ENCODE measurements at regions not wholly inside any gene's neighbourhood (a gene's known extent, or its start where the extent isn't known, plus 50 kb on each side); places are given as distances from the start of the nearest gene placed in this dataset.

DNA sequence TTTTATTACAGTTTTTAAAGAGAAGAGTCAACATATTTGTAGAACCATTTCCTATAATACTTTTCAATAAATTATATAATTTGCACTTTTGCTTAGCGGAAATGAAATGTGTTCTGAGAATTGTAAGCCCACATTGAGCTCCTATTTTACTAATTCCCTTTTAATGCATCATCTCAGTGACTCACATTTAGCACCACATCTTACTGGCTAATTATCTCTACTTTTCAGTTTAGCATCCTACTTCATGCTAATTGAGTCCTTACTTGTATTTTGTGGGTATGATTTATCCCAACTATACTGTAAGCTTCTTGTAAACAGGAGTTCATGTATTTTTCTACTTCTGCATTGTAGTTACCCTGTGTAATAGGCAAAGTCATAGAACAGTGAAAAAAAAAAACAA is 67.5 kb downstream of the TMX1 start:
- POLR2A ChIA-PET: no interaction called here
- ATAC-seq (replicated peaks in 1 of 4) (no peak), DNase-seq (no peak)
- H3K9me3 Mint-ChIP-seq: no peaks in the 10 kb centered on the region
- WGBS (ENCODE audit: insufficient coverage): no CpG with 5 or more reads among the region's 1 CpG
- no peaks in the 10 kb centered on the region for H3K4me1 Mint-ChIP-seq
- no peaks in the 10 kb centered on the region for H3K36me3 ChIP-seq (ENCODE audit: control insufficient read depth in 2 of 2, extremely low read depth in 1 of 2, insufficient read depth in 1 of 2, low read length in 1 of 2)
- CTCF ChIA-PET: no interaction called here
- no peaks in the 10 kb centered on the region for H3K4me1 ChIP-seq (ENCODE audit: control insufficient read depth in 1 of 2, extremely low read depth in 1 of 2, insufficient read depth in 2 of 2, low read length in 2 of 2)
- H3K27me3 Mint-ChIP-seq: peaks cover 0 to 3% of the 10 kb centered on the region in 2 donors
- H3K27ac ChIP-seq (ENCODE audit: low read length): no peak overlapping the region
- H3K9me3 ChIP-seq: no peaks in the 10 kb centered on the region
- no peaks in the 10 kb centered on the region for H3K36me3 Mint-ChIP-seq
- no peak overlapping the region for H3K4me3 ChIP-seq (ENCODE audit: control insufficient read depth in 1 of 2, extremely low read depth in 1 of 2, low read length in 1 of 2)
- H3K27ac Mint-ChIP-seq: no peak overlapping the region
- H3K4me3 Mint-ChIP-seq: no peak overlapping the region
- H3K27me3 ChIP-seq (replicated peaks in 1 of 2; ENCODE audit: control insufficient read depth in 2 of 2, extremely low read depth in 1 of 2, insufficient read depth in 2 of 2, low read length in 1 of 2): no peaks in the 10 kb centered on the region

DNA sequence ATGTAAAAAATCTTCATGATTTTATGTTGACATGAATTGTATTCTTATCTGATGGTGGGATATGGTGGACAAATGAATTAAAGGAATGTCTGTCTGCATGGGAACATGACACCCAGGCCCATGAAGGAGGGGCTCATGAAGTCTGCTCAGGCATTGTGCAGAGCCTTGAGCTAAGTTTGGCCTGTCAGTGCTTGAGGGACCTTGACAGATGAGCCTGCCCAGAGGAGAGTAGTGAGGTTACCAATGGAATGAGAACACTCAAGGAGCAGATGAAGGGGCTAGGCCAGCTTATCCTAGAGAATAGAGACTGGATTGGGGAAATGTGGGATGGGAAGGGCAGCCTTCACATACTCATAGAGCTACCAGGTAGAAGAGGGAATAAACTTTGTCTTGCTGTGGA is 68.8 kb downstream of the TMX1 start:
- DNase-seq: no peak
- no peak overlapping the region for H3K27ac Mint-ChIP-seq
- H3K4me1 Mint-ChIP-seq: no peaks in the 10 kb centered on the region
- Histone ChIP-seq H3K36me3 (ENCODE audit: control insufficient read depth in 2 of 2, extremely low read depth in 1 of 2, insufficient read depth in 1 of 2, low read length in 1 of 2) (no peaks in the 10 kb centered on the region), H3K4me1 (ENCODE audit: control insufficient read depth in 1 of 2, extremely low read depth in 1 of 2, insufficient read depth in 2 of 2, low read length in 2 of 2) (no peaks in the 10 kb centered on the region), H3K4me3 (ENCODE audit: control insufficient read depth in 1 of 2, extremely low read depth in 1 of 2, low read length in 1 of 2) (no peak overlapping the region), H3K9me3 (no peaks in the 10 kb centered on the region), H3K27me3 (replicated peaks in 1 of 2; ENCODE audit: control insufficient read depth in 2 of 2, extremely low read depth in 1 of 2, insufficient read depth in 2 of 2, low read length in 1 of 2) (no peaks in the 10 kb centered on the region), H3K27ac (ENCODE audit: low read length) (no peak overlapping the region)
- CTCF ChIA-PET: no interaction called here
- no peaks in the 10 kb centered on the region for H3K9me3 Mint-ChIP-seq
- no peak overlapping the region for H3K4me3 Mint-ChIP-seq
- no peak for ATAC-seq (replicated peaks in 1 of 4)
- peaks cover 0 to 3% of the 10 kb centered on the region in 2 donors for H3K27me3 Mint-ChIP-seq
- POLR2A ChIA-PET: no interaction called here
- H3K36me3 Mint-ChIP-seq: no peaks in the 10 kb centered on the region

DNA sequence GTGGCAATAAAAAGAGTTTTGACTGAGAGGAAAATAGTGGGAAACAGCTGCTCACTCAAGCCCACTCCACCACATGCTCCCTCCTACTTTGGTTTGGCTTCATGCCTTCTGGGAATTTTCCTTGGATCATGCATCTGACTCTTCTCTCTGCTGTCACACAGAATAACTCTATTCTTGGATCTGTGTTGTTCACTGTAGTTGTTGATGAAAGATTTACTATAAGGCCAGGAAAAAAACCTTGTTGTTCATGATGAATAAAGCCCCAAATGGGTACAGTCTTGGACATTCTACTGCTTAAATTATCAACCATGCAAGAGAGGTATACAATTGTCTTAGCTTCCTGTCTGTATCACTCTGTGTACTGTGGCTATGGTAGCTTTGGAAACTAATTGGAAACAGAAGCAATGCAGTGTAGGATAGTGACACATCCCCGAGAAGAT is 70.5 kb downstream of the TMX1 start:
- Histone ChIP-seq H3K4me3 (ENCODE audit: control insufficient read depth in 1 of 2, extremely low read depth in 1 of 2, low read length in 1 of 2) (no peak overlapping the region), H3K9me3 (no peaks in the 10 kb centered on the region), H3K27ac (ENCODE audit: low read length) (no peak overlapping the region), H3K4me1 (ENCODE audit: control insufficient read depth in 1 of 2, extremely low read depth in 1 of 2, insufficient read depth in 2 of 2, low read length in 2 of 2) (no peaks in the 10 kb centered on the region), H3K36me3 (ENCODE audit: control insufficient read depth in 2 of 2, extremely low read depth in 1 of 2, insufficient read depth in 1 of 2, low read length in 1 of 2) (no peaks in the 10 kb centered on the region), H3K27me3 (replicated peaks in 1 of 2; ENCODE audit: control insufficient read depth in 2 of 2, extremely low read depth in 1 of 2, insufficient read depth in 2 of 2, low read length in 1 of 2) (no peaks in the 10 kb centered on the region)
- Mint-ChIP-seq H3K27me3 (peaks cover 0 to 3% of the 10 kb centered on the region in 2 donors), H3K4me3 (no peak overlapping the region), H3K27ac (no peak overlapping the region), H3K4me1 (no peaks in the 10 kb centered on the region), H3K36me3 (no peaks in the 10 kb centered on the region), H3K9me3 (no peaks in the 10 kb centered on the region)
- no CpG with 5 or more reads among the region's 1 CpG for WGBS (ENCODE audit: insufficient coverage)
- DNase-seq: no peak
- CTCF ChIA-PET: no interaction called here
- ATAC-seq (replicated peaks in 1 of 4): no peak
- POLR2A ChIA-PET: no interaction called here

DNA sequence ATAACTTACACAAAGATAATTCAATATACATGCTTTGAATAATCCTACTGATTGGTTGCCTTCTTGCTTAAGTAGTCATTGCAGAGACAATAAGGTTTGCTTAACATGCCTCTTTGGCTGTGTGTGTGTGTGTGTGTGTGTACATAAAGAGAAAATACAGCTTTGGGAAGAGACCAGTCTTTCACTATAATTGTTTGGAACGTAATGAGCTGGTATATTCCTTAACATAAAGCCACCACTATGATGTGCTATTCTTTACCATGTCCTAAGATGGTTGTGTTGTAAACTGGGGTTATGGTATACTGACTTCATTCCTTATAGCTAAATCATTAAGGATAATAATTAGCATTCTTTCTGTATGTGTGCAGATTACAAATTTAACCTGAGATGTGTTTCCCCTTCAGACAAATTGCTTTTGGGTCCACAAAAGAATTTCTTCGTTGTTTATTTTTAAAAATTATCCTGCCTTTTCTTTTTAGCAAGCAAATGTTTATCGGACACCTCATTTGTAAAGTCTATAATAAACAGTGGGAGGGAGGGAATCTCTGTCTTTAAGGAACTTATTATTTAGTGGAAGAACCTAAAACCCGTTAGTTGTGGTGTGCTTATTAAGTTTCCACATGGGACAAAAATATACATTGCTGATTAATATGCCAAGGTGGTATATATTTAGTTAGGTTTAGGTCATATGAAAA is 74.4 kb downstream of the TMX1 start:
- no peaks in the 10 kb centered on the region for H3K9me3 Mint-ChIP-seq
- no peaks in the 10 kb centered on the region for H3K4me1 Mint-ChIP-seq
- ChIA-PET POLR2A (interaction anchor here in 1 of 2 donors (0.6 kb wide), 1 partner anchor 23 kb away, joined by 4 read pairs; no protein-coding TSS in a partner anchor), CTCF (no interaction called here)
- WGBS (ENCODE audit: insufficient coverage): no CpG with 5 or more reads among the region's 4 CpGs
- Histone ChIP-seq H3K4me1 (ENCODE audit: control insufficient read depth in 1 of 2, extremely low read depth in 1 of 2, insufficient read depth in 2 of 2, low read length in 2 of 2) (no peaks in the 10 kb centered on the region), H3K36me3 (ENCODE audit: control insufficient read depth in 2 of 2, extremely low read depth in 1 of 2, insufficient read depth in 1 of 2, low read length in 1 of 2) (no peaks in the 10 kb centered on the region), H3K27me3 (replicated peaks in 1 of 2; ENCODE audit: control insufficient read depth in 2 of 2, extremely low read depth in 1 of 2, insufficient read depth in 2 of 2, low read length in 1 of 2) (no peaks in the 10 kb centered on the region), H3K9me3 (no peaks in the 10 kb centered on the region), H3K27ac (ENCODE audit: low read length) (no peak overlapping the region), H3K4me3 (ENCODE audit: control insufficient read depth in 1 of 2, extremely low read depth in 1 of 2, low read length in 1 of 2) (no peak overlapping the region)
- ATAC-seq (replicated peaks in 1 of 4) (no peak), DNase-seq (no peak)
- no peaks in the 10 kb centered on the region for H3K36me3 Mint-ChIP-seq
- no peak overlapping the region for H3K4me3 Mint-ChIP-seq
- peaks cover 0 to 3% of the 10 kb centered on the region in 2 donors for H3K27me3 Mint-ChIP-seq
- H3K27ac Mint-ChIP-seq: no peak overlapping the region

DNA sequence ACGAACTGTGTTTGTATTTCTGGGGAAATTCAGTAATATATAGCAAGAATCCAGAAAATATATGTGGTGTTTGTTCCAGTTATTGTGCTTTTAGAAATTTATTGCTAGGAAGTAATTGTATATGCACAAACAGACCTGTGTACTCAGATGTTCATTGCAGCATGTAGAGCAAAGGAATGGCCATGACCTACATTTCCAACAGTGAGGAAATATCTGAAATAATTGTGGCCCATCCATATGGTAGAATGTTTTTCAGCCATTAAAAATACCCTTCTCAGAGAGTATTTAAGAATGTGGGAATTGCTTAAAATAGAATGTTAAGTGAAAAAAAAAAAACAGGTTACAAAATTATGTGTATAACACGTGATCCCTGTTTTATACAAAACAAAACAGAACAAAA is 77.3 kb downstream of the TMX1 start:
- H3K9me3 ChIP-seq: no peaks in the 10 kb centered on the region
- H3K27ac ChIP-seq (ENCODE audit: low read length): no peak overlapping the region
- H3K4me3 ChIP-seq (ENCODE audit: control insufficient read depth in 1 of 2, extremely low read depth in 1 of 2, low read length in 1 of 2): no peak overlapping the region
- POLR2A ChIA-PET: no interaction called here
- CTCF ChIA-PET: interaction anchor here in 1 of 2 donors (0.7 kb wide), 1 partner anchor 19 kb away, joined by 3 read pairs; no protein-coding TSS in a partner anchor
- ATAC-seq (replicated peaks in 1 of 4) (no peak), DNase-seq (no peak)
- Mint-ChIP-seq H3K9me3 (no peaks in the 10 kb centered on the region), H3K36me3 (no peaks in the 10 kb centered on the region), H3K27ac (no peak overlapping the region), H3K4me1 (no peaks in the 10 kb centered on the region), H3K4me3 (no peak overlapping the region), H3K27me3 (no peaks in the 10 kb centered on the region)
- WGBS (ENCODE audit: insufficient coverage): no CpG with 5 or more reads among the region's 2 CpGs
- no peaks in the 10 kb centered on the region for H3K4me1 ChIP-seq (ENCODE audit: control insufficient read depth in 1 of 2, extremely low read depth in 1 of 2, insufficient read depth in 2 of 2, low read length in 2 of 2)
- H3K27me3 ChIP-seq (replicated peaks in 1 of 2; ENCODE audit: control insufficient read depth in 2 of 2, extremely low read depth in 1 of 2, insufficient read depth in 2 of 2, low read length in 1 of 2): peaks cover 0 to 2% of the 10 kb centered on the region in 2 experiments
- no peaks in the 10 kb centered on the region for H3K36me3 ChIP-seq (ENCODE audit: control insufficient read depth in 2 of 2, extremely low read depth in 1 of 2, insufficient read depth in 1 of 2, low read length in 1 of 2)

DNA sequence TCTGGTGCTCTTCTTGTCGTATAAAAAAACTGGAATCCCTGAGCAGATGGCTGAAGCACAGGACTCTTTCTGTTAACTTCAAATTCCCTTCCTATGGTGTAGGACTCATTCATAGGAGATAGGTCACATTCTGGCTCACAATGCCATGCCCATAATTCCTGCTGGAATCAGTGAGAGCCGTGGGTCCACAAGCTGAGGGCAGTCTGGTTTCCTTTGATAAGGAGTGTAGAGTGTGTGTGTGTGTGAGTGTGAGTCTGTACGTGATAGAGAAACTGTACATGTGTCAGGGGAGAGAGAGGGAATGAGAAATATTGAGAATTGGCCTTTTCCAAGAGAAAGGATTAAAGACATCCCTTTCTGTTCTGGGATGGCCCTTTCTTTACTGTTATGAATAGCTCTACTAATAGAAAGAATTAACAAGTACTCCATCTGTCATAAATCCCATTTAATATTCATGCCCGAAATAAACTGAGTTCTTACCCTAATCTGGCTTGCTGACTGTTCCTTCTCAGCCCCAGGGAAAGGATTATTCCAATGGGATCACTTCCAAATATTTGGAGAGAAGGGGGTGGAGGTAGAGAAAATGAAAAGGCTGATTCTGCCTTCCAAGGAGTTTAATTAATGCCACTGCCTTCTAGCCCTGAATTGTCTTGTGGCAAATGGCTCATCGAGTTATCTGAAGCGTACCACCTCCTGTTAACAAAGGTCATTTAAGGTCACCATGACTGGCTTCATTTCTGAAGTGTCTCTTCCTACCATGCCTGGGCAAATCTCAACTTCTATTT is 79.0 kb downstream of the TMX1 start:
- H3K36me3 Mint-ChIP-seq: no peaks in the 10 kb centered on the region
- H3K27me3 Mint-ChIP-seq: peaks cover 0 to 2% of the 10 kb centered on the region in 2 donors
- H3K4me3 Mint-ChIP-seq: no peak overlapping the region
- DNase-seq: no peak
- ChIA-PET POLR2A (no interaction called here), CTCF (no interaction called here)
- Histone ChIP-seq H3K4me3 (ENCODE audit: control insufficient read depth in 1 of 2, extremely low read depth in 1 of 2, low read length in 1 of 2) (no peak overlapping the region), H3K9me3 (no peaks in the 10 kb centered on the region), H3K27ac (ENCODE audit: low read length) (no peak overlapping the region), H3K4me1 (ENCODE audit: control insufficient read depth in 1 of 2, extremely low read depth in 1 of 2, insufficient read depth in 2 of 2, low read length in 2 of 2) (no peaks in the 10 kb centered on the region), H3K27me3 (replicated peaks in 1 of 2; ENCODE audit: control insufficient read depth in 2 of 2, extremely low read depth in 1 of 2, insufficient read depth in 2 of 2, low read length in 1 of 2) (peaks cover 0 to 2% of the 10 kb centered on the region in 2 experiments), H3K36me3 (ENCODE audit: control insufficient read depth in 2 of 2, extremely low read depth in 1 of 2, insufficient read depth in 1 of 2, low read length in 1 of 2) (no peaks in the 10 kb centered on the region)
- ATAC-seq (replicated peaks in 1 of 4): no peak
- no peaks in the 10 kb centered on the region for H3K9me3 Mint-ChIP-seq
- H3K4me1 Mint-ChIP-seq: no peaks in the 10 kb centered on the region
- WGBS (ENCODE audit: insufficient coverage): 63% methylated on average over 3 of the region's 6 CpGs
- no peak overlapping the region for H3K27ac Mint-ChIP-seq

Measured in T-cell (primary cell).